K562 (cell line): ENCODE measurements at regions not wholly inside any gene's neighbourhood (a gene's known extent, or its start where the extent isn't known, plus 50 kb on each side); places are given as distances from the start of the nearest gene placed in this dataset.
A peak's percentile ranks its signal among the peaks of the same experiment; 100 is the strongest.

Experiments used
- ATAC-seq: fragments of 200-7000 bp; cut with Tn5 transposase; 3 replicates; pipeline ENCODE4 v1.9.1; 2020; ENCODE audit warnings: moderate library complexity
- BruUV-seq: library from RNA; stranded (reverse); fragments of 400-500 nt; replicated peaks from 2 replicates; lab custom pipeline; 2021; lab: Mats Ljungman, UMichigan
- CTCF ChIA-PET: fragments of 300-600 bp; formaldehyde crosslinking; extraction: SDS; loops from one replicate; lab custom pipeline; 2021; ENCODE audit warnings: low intra/inter-chr PET ratio; lab: Yijun Ruan, JAX
- POLR2A ChIA-PET: fragments of 300-600, 350-650 bp; sonication (Branson Sonifier 250); formaldehyde crosslinking; extraction: SDS; loops from one replicate; lab custom pipeline; 2021; ENCODE audit warnings: antibody characterized with exemption, inconsistent platforms; lab: Yijun Ruan, JAX
- DNase-seq, 4 experiments: peaks; one replicate each; pipeline versions ENCODE4 v3.0.0 to v3.0.0-alpha.2; 2011 to 2018; ENCODE audit warnings: low spot score in 3 of 4, mixed read lengths in 3 of 4; ENCODE audit errors: extremely low read depth in 1 of 4
- FAIRE-seq: peaks from 2 replicates; lab custom pipeline; 2011; peaks lifted over from hg19 to GRCh38; lab: Jason Lieb, UNC
- H2AFZ ChIP-seq: 2 replicates; pipeline ENCODE4 v1.6.0; 2011; ENCODE audit warnings: low read depth, low read length, control low read depth, inconsistent platforms
- H3K27ac ChIP-seq: fragments of 200-600 bp; 3 replicates; pipeline ENCODE4 v1.8.0; 2011; ENCODE audit warnings: low read depth, mild to moderate bottlenecking, control low read depth, inconsistent platforms, low read length, moderate library complexity, mixed read lengths; ENCODE audit errors: extremely low read depth
- H3K27me3 ChIP-seq, 2 experiments: fragments of 300-600 bp in 1 of 2; 2 replicates in 1 of 2; 3 replicates in 1 of 2; pipeline versions ENCODE4 v1.6.0 to v1.8.0; 2011; ENCODE audit warnings: inconsistent platforms in 2 of 2, low read length in 2 of 2, mild to moderate bottlenecking in 1 of 2, mixed read lengths in 1 of 2, moderate library complexity in 1 of 2; ENCODE audit not compliant: control insufficient read depth in 2 of 2, insufficient read depth in 2 of 2
- H3K36me3 ChIP-seq: fragments of 300-600 bp; 3 replicates; pipeline ENCODE4 v1.8.0; 2011; ENCODE audit warnings: mild to moderate bottlenecking, low read length, inconsistent platforms; ENCODE audit not compliant: control insufficient read depth, insufficient read depth
- H3K4me1 ChIP-seq, 2 experiments: fragments of 200-600 bp in 1 of 2; replicated peaks in 1 of 2; 2 replicates in 1 of 2; 3 replicates in 1 of 2; pipeline versions ENCODE4 v1.5.1 to v1.8.0; 2011; ENCODE audit warnings: inconsistent platforms in 2 of 2, low read length in 2 of 2, mild to moderate bottlenecking in 1 of 2, mixed read lengths in 1 of 2, moderate library complexity in 1 of 2; ENCODE audit not compliant: control insufficient read depth in 2 of 2, insufficient read depth in 2 of 2
- H3K4me2 ChIP-seq: 2 replicates; pipeline ENCODE4 v1.6.1; 2011; ENCODE audit warnings: low read length, control low read depth, inconsistent platforms, mixed read lengths; ENCODE audit not compliant: insufficient read depth
- H3K4me3 ChIP-seq: fragments of 200-600 bp; sonication (generic), shearing (Covaris generic); 2 replicates; pipeline ENCODE4 v1.5.1; 2016; ENCODE audit warnings: control low read depth, inconsistent platforms
- H3K79me2 ChIP-seq: fragments of 200-600 bp; 3 replicates; pipeline ENCODE4 v1.8.0; 2011; ENCODE audit warnings: low read length, inconsistent platforms; ENCODE audit not compliant: control insufficient read depth, insufficient read depth
- H3K9ac ChIP-seq, 2 experiments: 2 replicates each; pipeline versions ENCODE4 v1.6.0 to v1.6.1; 2011; ENCODE audit warnings: low read depth in 2 of 2, low read length in 2 of 2, control low read depth in 1 of 2, inconsistent platforms in 1 of 2, mild to moderate bottlenecking in 1 of 2, mixed read lengths in 1 of 2; ENCODE audit not compliant: insufficient read depth in 1 of 2
- H3K9me1 ChIP-seq: one replicate; pipeline ENCODE4 v1.6.0; 2011; ENCODE audit warnings: inconsistent platforms, mild to moderate bottlenecking, low read length, moderate library complexity; ENCODE audit not compliant: control insufficient read depth, insufficient read depth
- H3K9me3 ChIP-seq: replicated peaks from 2 replicates; pipeline ENCODE4 v1.5.1; 2011; ENCODE audit warnings: low read depth, low read length, inconsistent platforms; ENCODE audit not compliant: control insufficient read depth, insufficient read depth
- H4K20me1 ChIP-seq: replicated peaks from 2 replicates; pipeline ENCODE4 v1.6.1; 2011; ENCODE audit warnings: low read length, inconsistent platforms, mixed read lengths; ENCODE audit not compliant: control insufficient read depth, insufficient read depth
- CEBPB ChIP-seq: fragments of 450-650 bp; IDR thresholded peaks from 2 replicates; pipeline ENCODE4 v1.6.1; 2016; ENCODE audit warnings: missing genetic modification characterization, missing compliant biosample characterization
- CSDE1 ChIP-seq, 2 experiments: fragments of 450-650 bp; IDR thresholded peaks; 2 replicates each; pipeline ENCODE4 v1.6.1; 2016; ENCODE audit warnings: mild to moderate bottlenecking in 1 of 2
- EP300 ChIP-seq: IDR thresholded peaks from 2 replicates; pipeline ENCODE4 v1.6.1; 2012; ENCODE audit warnings: low read length, improper control_type of control experiment
- FOXK1 ChIP-seq: sonication (generic); formaldehyde crosslinking; IDR thresholded peaks from 2 replicates; pipeline ENCODE4 v1.8.0; 2022; ENCODE audit warnings: missing genetic modification reagents, mild to moderate bottlenecking, borderline replicate concordance
- GATAD2A ChIP-seq: fragments of 450-650 bp; IDR thresholded peaks from 2 replicates; pipeline ENCODE4 v1.6.1; 2017
- HMG20B ChIP-seq: fragments of 250-450 bp; sonication (Bioruptor Pico); IDR thresholded peaks from 2 replicates; pipeline ENCODE4 v1.5.0; 2021; ENCODE audit warnings: mild to moderate bottlenecking
- KHSRP ChIP-seq: fragments of 450-650 bp; IDR thresholded peaks from 2 replicates; pipeline ENCODE4 v1.6.1; 2017
- NFXL1 ChIP-seq: fragments of 450-650 bp; formaldehyde crosslinking; IDR thresholded peaks from 2 replicates; pipeline ENCODE4 v1.4.0; 2021; ENCODE audit warnings: mild to moderate bottlenecking
- PHB2 ChIP-seq: fragments of 450-650 bp; IDR thresholded peaks from 2 replicates; pipeline ENCODE4 v1.6.1; 2017; ENCODE audit warnings: low read depth
- RBM17 ChIP-seq: fragments of 200-400 bp; formaldehyde crosslinking; IDR thresholded peaks from 2 replicates; pipeline ENCODE4 v1.6.1; 2017; ENCODE audit warnings: low read depth, mild to moderate bottlenecking, low read length, borderline replicate concordance
- SIRT6 ChIP-seq: IDR thresholded peaks from one replicate; pipeline ENCODE4 v1.6.1; 2012; ENCODE audit warnings: low read depth, mild to moderate bottlenecking, control low read depth, inconsistent platforms, low read length, moderate library complexity
- SREBF1 ChIP-seq: fragments of 150-350 bp; IDR thresholded peaks from 2 replicates; pipeline ENCODE4 v1.6.1; 2014; ENCODE audit warnings: antibody characterized with exemption, low read depth, low read length, borderline replicate concordance
- TAL1 ChIP-seq: fragments of 450-650 bp; IDR thresholded peaks from 2 replicates; pipeline ENCODE4 v1.6.1; 2016; ENCODE audit warnings: mild to moderate bottlenecking
- XRCC4 ChIP-seq: IDR thresholded peaks from one replicate; pipeline ENCODE4 v1.6.1; 2011; ENCODE audit not compliant: insufficient read depth, insufficient read length; ENCODE audit errors: extremely low read depth
- YY1 ChIP-seq, 3 experiments: IDR thresholded peaks; 2 replicates each; pipeline ENCODE4 v1.6.1; 2011; ENCODE audit warnings: low read length in 2 of 3, mild to moderate bottlenecking in 2 of 3, moderate library complexity in 2 of 3, borderline replicate concordance in 1 of 3, control low read depth in 1 of 3, low read depth in 1 of 3; ENCODE audit not compliant: insufficient read depth in 3 of 3, insufficient replicate concordance in 2 of 3, control insufficient read depth in 1 of 3, insufficient read length in 1 of 3; ENCODE audit errors: extremely low read depth in 1 of 3
- ZC3H8 ChIP-seq: fragments of 450-650 bp; IDR thresholded peaks from 2 replicates; pipeline ENCODE4 v1.6.1; 2017
- ZNF408 ChIP-seq: fragments of 250-450 bp; sonication (Bioruptor Pico); IDR thresholded peaks from 2 replicates; pipeline ENCODE4 v1.4.0; 2020; ENCODE audit warnings: low read depth, mild to moderate bottlenecking, moderate library complexity
- ZNF77 ChIP-seq: fragments of 250-450 bp; sonication (Bioruptor Pico); IDR thresholded peaks from 2 replicates; pipeline ENCODE4 v1.5.0; 2020
- WGBS: fragments of 100-300 bp; shearing (Covaris generic); methylation state at CpG from one replicate; pipeline ENCODE4 v1.1.6; 2016; ENCODE audit warnings: low coverage, mixed read lengths; ENCODE audit not compliant: insufficient coverage; ENCODE audit errors: missing lambda C conversion rate; 5-methylcytosine and 5-hydroxymethylcytosine counted together
- in situ Hi-C: fragments of 300-500 bp; cut with MboI; formaldehyde crosslinking; loops from 4 replicates; pipeline ENCODE4 v1.15.0; 2018; ENCODE audit warnings: inconsistent platforms, mixed read lengths
- intact Hi-C: fragments of 100-400 bp; cut with micrococcal nuclease; formaldehyde crosslinking; loops from 2 replicates; pipeline ENCODE4 v1.14.2; 2022
- TF ChIP-seq, protein P1 (sequence below): fragments of 200-400 bp; formaldehyde crosslinking; IDR thresholded peaks from 2 replicates; pipeline ENCODE4 v1.6.1; 2017; ENCODE audit warnings: mild to moderate bottlenecking, low read depth, low read length, moderate library complexity
- TF ChIP-seq, protein P2 (sequence below): sonication (generic); formaldehyde crosslinking; IDR thresholded peaks from 2 replicates; pipeline ENCODE4 v1.8.0; 2023; ENCODE audit warnings: mild to moderate bottlenecking, missing genetic modification reagents
- TF ChIP-seq, protein P3 (sequence below), 2 experiments: fragments of 450-650 bp; IDR thresholded peaks; 2 replicates each; pipeline ENCODE4 v1.6.1; 2016

DNA sequence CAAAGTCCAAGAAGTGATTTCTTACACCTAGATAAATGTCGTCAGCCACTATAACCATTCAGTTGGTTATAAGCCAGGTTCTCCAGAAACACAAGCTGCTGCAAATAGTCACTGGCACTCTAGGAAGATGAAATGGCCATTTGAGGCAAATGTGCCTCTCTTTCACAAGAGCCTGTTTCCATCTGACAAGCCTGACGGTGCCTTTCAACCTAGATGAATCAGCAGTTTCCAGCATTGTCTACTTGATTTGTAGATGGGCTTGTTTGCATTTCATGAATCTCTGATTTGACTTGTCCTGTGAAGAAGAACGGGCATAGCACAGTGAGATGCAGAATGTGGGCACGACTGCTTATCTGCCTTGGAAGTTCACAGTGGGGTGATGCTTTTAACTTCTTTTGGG is 327.2 kb downstream of the LMO7 start:
- ChIA-PET CTCF (no interaction called here), POLR2A (interaction anchor here (0.6 kb wide), 1 partner anchor 126 kb away, joined by 3 read pairs; no protein-coding TSS in a partner anchor)
- ATAC-seq (peak; percentile 77), FAIRE-seq (peak; percentile 86), DNase-seq (peak in 2 of 4 experiments; percentile 16 to 70)
- Histone ChIP-seq H3K9me1 (no peaks in the 10 kb centered on the region), H4K20me1 (no peaks in the 10 kb centered on the region), H3K9me3 (no peaks in the 10 kb centered on the region), H3K36me3 (no peaks in the 10 kb centered on the region), H3K27ac (no peak overlapping the region), H3K4me1 (peaks cover 0 to 27% of the 10 kb centered on the region in 2 experiments; a peak in 3 of 5 replicates), H2AFZ (no peak overlapping the region), H3K4me3 (no peak overlapping the region), H3K79me2 (no peaks in the 10 kb centered on the region), H3K4me2 (peak overlapping the region; percentile 3; the same call in 1 of the 2 replicates), H3K9ac (no peak overlapping the region), H3K27me3 (no peaks in the 10 kb centered on the region)
- WGBS: 0% methylated on average over 4 of the region's 4 CpGs
- intact Hi-C loops: loop anchor here (5.0 kb wide), 1 partner anchor 44 kb away; no protein-coding TSS in a partner anchor
- BruUV-seq: no TSS peak
- in situ Hi-C loops: no loop called here
- TF ChIP-seq EP300 (0 out of 2 replicates have a peak, but pooled peaks have one; percentile 8), ZNF408 (no peak), ZNF77 (CRISPR knock-in tag) (no peak), FOXK1 (CRISPR knock-in tag) (no peak), CSDE1 (IDR thresholded peaks at IDR 0.05) (no peak), NFXL1 (CRISPR knock-in tag) (no peak), YY1 (IDR thresholded peaks at IDR 0.05; ENCODE audit: borderline replicate concordance in 1 of 3, control insufficient read depth in 1 of 3, extremely low read depth in 1 of 3, insufficient read depth in 3 of 3, insufficient read length in 1 of 3, insufficient replicate concordance in 2 of 3, low read depth in 1 of 3, low read length in 2 of 3) (no peak), SREBF1 (no peak), GATAD2A (no peak), SIRT6 (no peak), PHB2 (no peak), TAL1 (peak; percentile 23; the same call in 1 of the 2 replicates), ZC3H8 (no peak), CEBPB (tag) (peak; percentile 79), KHSRP (no peak), XRCC4 (no peak), HMG20B (CRISPR knock-in tag) (no peak), RBM17 (no peak)
- TF ChIP-seq, protein P1, sequence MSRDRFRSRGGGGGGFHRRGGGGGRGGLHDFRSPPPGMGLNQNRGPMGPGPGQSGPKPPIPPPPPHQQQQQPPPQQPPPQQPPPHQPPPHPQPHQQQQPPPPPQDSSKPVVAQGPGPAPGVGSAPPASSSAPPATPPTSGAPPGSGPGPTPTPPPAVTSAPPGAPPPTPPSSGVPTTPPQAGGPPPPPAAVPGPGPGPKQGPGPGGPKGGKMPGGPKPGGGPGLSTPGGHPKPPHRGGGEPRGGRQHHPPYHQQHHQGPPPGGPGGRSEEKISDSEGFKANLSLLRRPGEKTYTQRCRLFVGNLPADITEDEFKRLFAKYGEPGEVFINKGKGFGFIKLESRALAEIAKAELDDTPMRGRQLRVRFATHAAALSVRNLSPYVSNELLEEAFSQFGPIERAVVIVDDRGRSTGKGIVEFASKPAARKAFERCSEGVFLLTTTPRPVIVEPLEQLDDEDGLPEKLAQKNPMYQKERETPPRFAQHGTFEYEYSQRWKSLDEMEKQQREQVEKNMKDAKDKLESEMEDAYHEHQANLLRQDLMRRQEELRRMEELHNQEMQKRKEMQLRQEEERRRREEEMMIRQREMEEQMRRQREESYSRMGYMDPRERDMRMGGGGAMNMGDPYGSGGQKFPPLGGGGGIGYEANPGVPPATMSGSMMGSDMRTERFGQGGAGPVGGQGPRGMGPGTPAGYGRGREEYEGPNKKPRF: no peak
- TF ChIP-seq, protein P2, sequence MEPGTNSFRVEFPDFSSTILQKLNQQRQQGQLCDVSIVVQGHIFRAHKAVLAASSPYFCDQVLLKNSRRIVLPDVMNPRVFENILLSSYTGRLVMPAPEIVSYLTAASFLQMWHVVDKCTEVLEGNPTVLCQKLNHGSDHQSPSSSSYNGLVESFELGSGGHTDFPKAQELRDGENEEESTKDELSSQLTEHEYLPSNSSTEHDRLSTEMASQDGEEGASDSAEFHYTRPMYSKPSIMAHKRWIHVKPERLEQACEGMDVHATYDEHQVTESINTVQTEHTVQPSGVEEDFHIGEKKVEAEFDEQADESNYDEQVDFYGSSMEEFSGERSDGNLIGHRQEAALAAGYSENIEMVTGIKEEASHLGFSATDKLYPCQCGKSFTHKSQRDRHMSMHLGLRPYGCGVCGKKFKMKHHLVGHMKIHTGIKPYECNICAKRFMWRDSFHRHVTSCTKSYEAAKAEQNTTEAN (CRISPR knock-in tag): no peak
- TF ChIP-seq, protein P3, sequence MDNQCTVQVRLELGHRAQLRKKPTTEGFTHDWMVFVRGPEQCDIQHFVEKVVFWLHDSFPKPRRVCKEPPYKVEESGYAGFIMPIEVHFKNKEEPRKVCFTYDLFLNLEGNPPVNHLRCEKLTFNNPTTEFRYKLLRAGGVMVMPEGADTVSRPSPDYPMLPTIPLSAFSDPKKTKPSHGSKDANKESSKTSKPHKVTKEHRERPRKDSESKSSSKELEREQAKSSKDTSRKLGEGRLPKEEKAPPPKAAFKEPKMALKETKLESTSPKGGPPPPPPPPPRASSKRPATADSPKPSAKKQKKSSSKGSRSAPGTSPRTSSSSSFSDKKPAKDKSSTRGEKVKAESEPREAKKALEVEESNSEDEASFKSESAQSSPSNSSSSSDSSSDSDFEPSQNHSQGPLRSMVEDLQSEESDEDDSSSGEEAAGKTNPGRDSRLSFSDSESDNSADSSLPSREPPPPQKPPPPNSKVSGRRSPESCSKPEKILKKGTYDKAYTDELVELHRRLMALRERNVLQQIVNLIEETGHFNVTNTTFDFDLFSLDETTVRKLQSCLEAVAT (IDR thresholded peaks at IDR 0.05): no peak
